22Rv1 (cell line): ENCODE measurements at regions not wholly inside any gene's neighbourhood (a gene's known extent, or its start where the extent isn't known, plus 50 kb on each side); places are given as distances from the start of the nearest gene placed in this dataset.

Experiments
- CTCF ChIP-seq: fragments of 450-650 bp; IDR thresholded peaks from 2 replicates; pipeline ENCODE4 v1.5.1; 2017; ENCODE audit warnings: mild to moderate bottlenecking
- ZFX ChIP-seq: fragments of 450-650 bp; IDR thresholded peaks from 2 replicates; pipeline ENCODE4 v1.6.1; 2017; ENCODE audit warnings: antibody characterized with exemption, borderline replicate concordance

GRCh38 chr11:93945596-93945995, 75.6 kb upstream of the HEPHL1 start:
- TF ChIP-seq CTCF (no peak), ZFX (no peak)
